Endothelial cell of umbilical vein (primary cell): ENCODE measurements at regions not wholly inside any gene's neighbourhood (a gene's known extent, or its start where the extent isn't known, plus 50 kb on each side); places are given as distances from the start of the nearest gene placed in this dataset.

Experiments
- BruUV-seq: library from RNA; stranded (reverse); fragments of 400-500 nt; replicated peaks from 2 replicates; lab custom pipeline; 2021; lab: Mats Ljungman, UMichigan
- CTCF ChIA-PET: fragments of 300-600, 350-600 bp; sonication (Branson Sonifier 250); formaldehyde crosslinking; loops from one replicate; lab custom pipeline; 2021; ENCODE audit warnings: antibody characterized with exemption, inconsistent platforms; lab: Charles Lee
- POLR2A ChIA-PET: fragments of 300-600, 350-600 bp; sonication (Branson Sonifier 250); formaldehyde crosslinking; loops from one replicate; lab custom pipeline; 2021; ENCODE audit warnings: antibody characterized with exemption, inconsistent platforms; lab: Charles Lee
- DNase-seq: peaks from one replicate; pipeline ENCODE4 v3.0.0-alpha.2; 2011; ENCODE audit warnings: low read depth, low spot score
- FAIRE-seq: peaks from 2 replicates; lab custom pipeline; 2011; peaks lifted over from hg19 to GRCh38; lab: Jason Lieb, UNC
- H2AFZ ChIP-seq: 2 replicates; pipeline ENCODE4 v1.6.0; 2012; ENCODE audit warnings: low read depth, low read length, control low read depth, inconsistent platforms
- H3K27ac ChIP-seq: 2 replicates; pipeline ENCODE4 v1.5.1; 2011; ENCODE audit warnings: low read depth, mild to moderate bottlenecking, control low read depth, low read length, moderate library complexity; ENCODE audit not compliant: insufficient read depth
- H3K27me3 ChIP-seq, 2 experiments: 2 replicates each; pipeline versions ENCODE4 v1.6.0 to v1.6.1; 2011; ENCODE audit warnings: low read length in 2 of 2, mixed read lengths in 1 of 2; ENCODE audit not compliant: control insufficient read depth in 2 of 2, insufficient read depth in 2 of 2
- H3K36me3 ChIP-seq, 2 experiments: 2 replicates in 1 of 2; 3 replicates in 1 of 2; pipeline ENCODE4 v1.5.1; 2011; ENCODE audit warnings: low read length in 2 of 2, mild to moderate bottlenecking in 1 of 2, moderate library complexity in 1 of 2; ENCODE audit not compliant: control insufficient read depth in 2 of 2, insufficient read depth in 2 of 2; ENCODE audit errors: extremely low read depth in 1 of 2
- H3K4me1 ChIP-seq: 3 replicates; pipeline ENCODE4 v1.5.1; 2011; ENCODE audit warnings: mild to moderate bottlenecking, low read length; ENCODE audit not compliant: control insufficient read depth, insufficient read depth; ENCODE audit errors: extremely low read depth
- H3K4me2 ChIP-seq: 2 replicates; pipeline ENCODE4 v1.6.1; 2011; ENCODE audit warnings: low read length, control low read depth, mixed read lengths; ENCODE audit not compliant: insufficient read depth
- H3K4me3 ChIP-seq, 3 experiments: fragments of 200-600 bp in 1 of 3; sonication (generic), shearing (Covaris generic) in 1 of 3; replicated peaks in 1 of 3; 2 replicates each; pipeline ENCODE4 v1.5.1; 2011 to 2016; ENCODE audit warnings: control low read depth in 3 of 3, low read length in 3 of 3, mild to moderate bottlenecking in 2 of 3, inconsistent platforms in 1 of 3, low read depth in 1 of 3, moderate library complexity in 1 of 3; ENCODE audit not compliant: insufficient read depth in 1 of 3
- H3K79me2 ChIP-seq: 2 replicates; pipeline ENCODE4 v1.6.0; 2012; ENCODE audit warnings: low read length, inconsistent platforms; ENCODE audit not compliant: control insufficient read depth, insufficient read depth
- H3K9ac ChIP-seq: replicated peaks from 2 replicates; pipeline ENCODE3; 2011; ENCODE audit warnings: low read length, control low read depth; ENCODE audit not compliant: insufficient read depth; ENCODE audit errors: extremely low read depth
- H3K9me1 ChIP-seq: replicated peaks from 3 replicates; pipeline ENCODE4 v1.6.0; 2011; ENCODE audit warnings: mild to moderate bottlenecking, low read length; ENCODE audit not compliant: control insufficient read depth, insufficient read depth; ENCODE audit errors: extremely low read depth
- H3K9me3 ChIP-seq: replicated peaks from 2 replicates; pipeline ENCODE4 v1.5.1; 2012; ENCODE audit warnings: low read length, inconsistent platforms; ENCODE audit not compliant: control insufficient read depth, insufficient read depth
- H4K20me1 ChIP-seq: replicated peaks from 2 replicates; pipeline ENCODE3; 2011; ENCODE audit warnings: mild to moderate bottlenecking, low read length; ENCODE audit not compliant: control insufficient read depth, insufficient read depth; ENCODE audit errors: extremely low read depth
- CTCF ChIP-seq, 2 donors: IDR thresholded peaks; 1 replicate in 1 of 2; 2 replicates in 1 of 2; pipeline ENCODE4 v1.5.1; 2011; ENCODE audit warnings: low read length in 2 of 2, mild to moderate bottlenecking in 2 of 2, moderate library complexity in 2 of 2, control low read depth in 1 of 2, inconsistent platforms in 1 of 2, low read depth in 1 of 2; ENCODE audit not compliant: insufficient read depth in 1 of 2; ENCODE audit errors: extremely low read depth in 1 of 2
- EZH2 ChIP-seq: IDR thresholded peaks from 2 replicates; pipeline ENCODE4 v1.6.1; 2012; ENCODE audit warnings: borderline replicate concordance, low read depth, mild to moderate bottlenecking, moderate library complexity, low read length, inconsistent platforms; ENCODE audit not compliant: severe bottlenecking
- FOS ChIP-seq: IDR thresholded peaks from 2 replicates; pipeline ENCODE4 v1.6.1; 2011; ENCODE audit warnings: mild to moderate bottlenecking, low read length, moderate library complexity, borderline replicate concordance; ENCODE audit not compliant: insufficient read depth
- GATA2 ChIP-seq: IDR thresholded peaks from 2 replicates; pipeline ENCODE4 v1.7.0; 2011; ENCODE audit warnings: low read depth, mild to moderate bottlenecking, moderate library complexity, mixed read lengths, low read length; ENCODE audit not compliant: insufficient read length, insufficient read depth
- JUN ChIP-seq: IDR thresholded peaks from 2 replicates; pipeline ENCODE4 v1.6.1; 2011; ENCODE audit warnings: borderline replicate concordance, low read depth; ENCODE audit not compliant: insufficient read length, insufficient read depth
- MYC ChIP-seq: IDR thresholded peaks from one replicate; pipeline ENCODE4 v1.6.1; 2011; ENCODE audit warnings: mild to moderate bottlenecking, low read depth, low read length
- POLR2AphosphoS5 ChIP-seq: IDR thresholded peaks from 2 replicates; pipeline ENCODE4 v1.6.1; 2012; ENCODE audit warnings: low read depth, mild to moderate bottlenecking, control low read depth, low read length, moderate library complexity; ENCODE audit not compliant: insufficient read depth
- dilution Hi-C: fragments of 300-500 bp; cut with MboI; formaldehyde crosslinking; loops from one replicate; pipeline ENCODE4 v1.15.0; 2019; ENCODE audit warnings: low sequenced_read_pairs; ENCODE audit not compliant: extremely low pct_ligation_motif_present
- intact Hi-C: fragments of 100-400 bp; cut with micrococcal nuclease; formaldehyde crosslinking; loops from one replicate; pipeline ENCODE4 v1.10.0; 2022

GRCh38 chr1:229993060-229993459 lies 74.0 kb upstream of the GALNT2 start:
- TF ChIP-seq GATA2: no peak
- no peak for TF ChIP-seq POLR2AphosphoS5
- no peak for TF ChIP-seq MYC
- no peak for TF ChIP-seq EZH2
- no peak for TF ChIP-seq JUN
- no peak for TF ChIP-seq CTCF (IDR thresholded peaks at IDR 0.05; ENCODE audit: extremely low read depth in 1 of 2, insufficient read depth in 1 of 2, low read depth in 1 of 2, low read length in 2 of 2)
- TF ChIP-seq FOS: no peak
- BruUV-seq: no TSS peak
- intact Hi-C loops: no loop called here
- no peaks in the 10 kb centered on the region for H3K4me1 ChIP-seq
- no peaks in the 10 kb centered on the region for H3K27me3 ChIP-seq
- H3K27ac ChIP-seq: no peak overlapping the region
- H3K9me1 ChIP-seq: no peaks in the 10 kb centered on the region
- H3K4me2 ChIP-seq: no peak overlapping the region
- no peaks in the 10 kb centered on the region for H3K79me2 ChIP-seq
- no peaks in the 10 kb centered on the region for H3K36me3 ChIP-seq
- H3K4me3 ChIP-seq: no peak overlapping the region
- dilution Hi-C loops: no loop called here
- ChIA-PET CTCF (interaction anchor here (1.4 kb wide), 1 partner anchor 8 kb away, joined by 3 read pairs; no protein-coding TSS in a partner anchor), POLR2A (no interaction called here)
- no peak for FAIRE-seq
- H3K9ac ChIP-seq: no peak overlapping the region
- H4K20me1 ChIP-seq: no peaks in the 10 kb centered on the region
- H2AFZ ChIP-seq: no peak overlapping the region
- DNase-seq: no peak
- H3K9me3 ChIP-seq: no peaks in the 10 kb centered on the region
